Stimulated activated CD8-positive, alpha-beta memory T cell treated with anti-CD3 and anti-CD28 coated beads, Interleukin-15, amount 100 ng/mL, for 1 hour (primary cell): ENCODE measurements at regions not wholly inside any gene's neighbourhood (a gene's known extent, or its start where the extent isn't known, plus 50 kb on each side); places are given as distances from the start of the nearest gene placed in this dataset.
"Not testable (repeated sequence)": the region's sequence is repeated elsewhere in the genome, so short reads cannot be mapped to it uniquely, and the experiment has no call there.

Experiments
- DNase-seq: peaks from one replicate; pipeline ENCODE4 v3.0.0-alpha.2; 2020; ENCODE audit warnings: low read depth

DNA sequence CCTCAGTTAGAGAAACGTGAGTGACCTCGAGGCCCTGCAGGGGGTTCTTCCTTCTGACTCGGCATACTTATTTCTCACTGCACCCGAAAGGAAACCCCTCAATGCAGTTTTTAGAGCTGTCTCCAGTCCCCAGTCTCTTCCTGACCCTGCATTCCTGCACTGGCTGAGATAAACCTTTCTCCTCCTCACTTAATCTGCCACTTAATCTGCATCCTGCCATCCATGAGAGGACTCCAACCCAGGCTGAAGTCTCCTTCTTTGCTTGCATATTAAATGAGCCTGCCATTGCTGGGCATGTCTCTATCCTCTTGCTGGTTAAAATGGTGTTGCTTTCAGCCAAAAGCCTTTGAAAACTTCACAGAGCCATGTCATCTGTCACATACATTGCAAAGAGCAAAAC is 125.6 kb upstream of the GATA6 start:
- DNase-seq: no peak

GRCh38 chr18:22044474-22045220 is 124.7 kb upstream of the GATA6 start:
- no peak for DNase-seq

- no peak for DNase-seq
These were observed 124.0 kb upstream of the GATA6 start for GRCh38 chr18:22045221-22045918.

DNA sequence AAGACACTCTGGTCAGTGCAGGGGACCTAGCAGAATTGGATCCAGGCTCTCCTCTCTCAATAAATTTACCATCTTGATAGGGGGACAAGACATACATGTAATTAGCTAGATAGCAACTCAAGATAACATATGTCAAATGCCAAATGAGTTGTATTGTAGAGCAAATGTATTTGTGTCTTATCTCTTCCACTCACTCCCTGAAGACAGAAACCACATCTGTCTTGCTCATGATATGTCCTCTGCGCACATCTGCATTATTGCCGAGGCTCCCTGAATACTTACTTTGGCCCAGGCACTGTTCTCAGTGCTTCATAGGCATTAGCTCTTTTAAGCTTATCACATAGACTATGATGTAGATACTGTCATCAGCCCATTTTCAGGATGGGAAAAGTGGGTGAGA is 122.9 kb upstream of the GATA6 start:
- no peak for DNase-seq

- DNase-seq: no peak
These were observed 121.9 kb upstream of the GATA6 start for GRCh38 chr18:22047485-22047884.

GRCh38 chr18:22048221-22048620 is 121.2 kb upstream of the GATA6 start:
- DNase-seq: no peak

DNA sequence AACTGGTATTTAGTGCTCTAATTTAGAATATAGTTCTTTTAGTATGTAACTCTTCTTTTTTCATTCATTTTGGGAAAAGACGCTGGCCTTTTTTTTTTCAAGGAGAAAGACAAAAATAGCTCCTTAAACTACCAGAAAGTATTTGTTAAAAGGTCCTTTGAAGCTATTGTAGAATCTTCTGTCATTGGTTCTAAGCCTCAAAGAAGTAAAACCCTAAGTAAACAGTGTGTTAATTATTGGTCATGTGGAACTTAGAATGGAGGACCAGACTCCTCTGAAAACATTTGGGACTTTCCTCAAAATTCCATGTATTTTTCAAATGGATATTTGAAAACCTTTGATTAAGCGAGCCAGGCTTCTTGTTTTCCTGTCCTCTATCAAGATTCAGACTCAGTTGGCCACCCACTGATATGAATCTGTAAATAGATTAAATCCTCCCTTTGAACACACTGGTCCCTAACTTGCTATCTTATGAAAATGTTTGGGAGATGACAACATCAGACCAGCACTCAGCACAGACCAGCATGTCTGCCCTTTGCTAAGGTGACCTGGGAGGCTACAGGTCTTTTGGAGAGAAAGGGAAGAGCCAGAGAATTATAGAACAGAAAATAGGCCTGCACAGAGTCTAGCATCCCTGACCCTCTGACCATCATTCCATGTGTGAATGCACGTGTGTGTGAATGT is 120.3 kb upstream of the GATA6 start:
- no peak for DNase-seq

GRCh38 chr18:22052405-22053105 is 116.8 kb upstream of the GATA6 start:
- no peak for DNase-seq

DNA sequence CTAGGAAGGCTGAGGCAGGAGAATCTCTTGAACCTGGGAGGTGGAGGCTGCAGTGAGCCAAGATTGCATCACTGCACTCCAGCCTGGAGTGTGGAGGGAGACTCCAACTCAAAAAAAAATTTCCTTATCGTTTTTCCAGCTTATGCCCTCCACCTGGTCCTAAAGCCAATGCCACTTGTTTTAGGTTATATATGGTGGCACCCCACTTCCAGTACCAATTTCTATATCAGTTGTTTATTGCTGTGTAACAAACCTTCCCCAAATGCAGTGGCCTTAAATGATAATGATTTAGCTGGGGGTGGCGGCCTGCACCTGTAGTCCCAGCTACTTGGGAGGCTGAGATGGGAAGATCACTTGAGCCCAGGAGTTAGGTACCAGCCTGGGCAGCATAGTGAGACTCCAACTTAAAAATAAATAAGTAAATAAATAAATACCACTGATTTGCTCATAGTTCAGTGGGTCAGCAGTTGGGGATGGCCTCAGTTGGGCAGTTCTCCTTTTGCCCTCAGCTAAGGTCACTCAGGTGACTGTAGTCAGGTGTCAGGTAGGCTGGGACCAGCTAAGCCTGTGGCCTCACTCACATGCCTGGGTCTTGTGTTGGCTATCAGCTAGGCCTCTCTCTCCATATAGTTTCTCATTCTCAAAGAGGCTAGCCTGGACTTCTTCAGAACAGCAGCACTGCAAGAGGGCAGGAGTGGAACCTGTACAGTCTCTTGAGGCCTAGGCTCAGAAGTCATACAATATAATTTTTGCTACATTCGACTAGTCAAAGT is 113.7 kb upstream of the GATA6 start:
- no peak for DNase-seq

GRCh38 chr18:22056950-22057349 is 112.4 kb upstream of the GATA6 start:
- no peak for DNase-seq

- no peak for DNase-seq
These were observed 111.4 kb upstream of the GATA6 start for GRCh38 chr18:22057908-22058527.

DNA sequence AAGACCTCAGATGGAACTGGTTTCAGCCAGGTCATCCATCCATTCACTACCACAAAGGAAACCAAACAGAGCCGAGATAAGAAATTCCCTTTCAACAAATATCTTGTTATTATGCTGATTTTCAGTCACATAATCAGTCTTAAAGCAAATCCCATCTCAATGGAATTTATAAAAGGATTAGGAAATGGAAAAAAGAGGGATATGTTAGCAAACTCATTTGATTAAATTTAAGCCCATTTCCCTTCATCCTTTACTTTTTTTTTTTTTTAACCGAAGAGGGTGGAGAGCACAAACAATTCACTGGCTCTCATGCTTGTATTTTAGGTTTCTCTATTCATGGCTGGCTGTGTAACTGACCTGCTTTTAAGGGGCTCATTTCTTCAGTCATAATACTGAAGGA is 109.0 kb upstream of the GATA6 start:
- no peak for DNase-seq

DNA sequence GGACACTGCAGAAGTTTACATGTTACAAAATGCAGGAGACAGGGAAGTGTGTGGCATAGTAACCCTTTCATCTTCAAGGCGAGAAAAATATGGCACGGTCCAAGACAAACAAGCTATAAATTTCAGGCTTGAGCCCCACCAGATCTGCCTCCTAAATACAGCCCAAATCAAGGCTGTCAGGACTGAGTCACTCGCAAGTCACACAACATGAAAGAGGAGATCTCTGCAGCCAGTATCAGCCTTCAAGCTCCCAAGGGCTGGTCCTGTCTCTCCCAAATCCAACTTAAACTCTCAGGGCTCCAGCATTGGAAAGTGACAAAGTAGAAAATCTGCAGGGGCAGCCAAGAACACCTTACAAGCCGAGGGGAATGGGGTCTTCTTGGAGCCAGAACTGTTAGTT is 106.3 kb upstream of the GATA6 start:
- no peak for DNase-seq

GRCh38 chr18:22063672-22064071 is 105.7 kb upstream of the GATA6 start:
- DNase-seq: no peak

- no peak for DNase-seq
These were observed 104.8 kb upstream of the GATA6 start for GRCh38 chr18:22064581-22064980.

GRCh38 chr18:22065311-22065710 is 104.1 kb upstream of the GATA6 start:
- no peak for DNase-seq

GRCh38 chr18:22066083-22066485 is 103.3 kb upstream of the GATA6 start:
- no peak for DNase-seq

- no peak for DNase-seq
These were observed 102.3 kb upstream of the GATA6 start for GRCh38 chr18:22067109-22067508.

DNA sequence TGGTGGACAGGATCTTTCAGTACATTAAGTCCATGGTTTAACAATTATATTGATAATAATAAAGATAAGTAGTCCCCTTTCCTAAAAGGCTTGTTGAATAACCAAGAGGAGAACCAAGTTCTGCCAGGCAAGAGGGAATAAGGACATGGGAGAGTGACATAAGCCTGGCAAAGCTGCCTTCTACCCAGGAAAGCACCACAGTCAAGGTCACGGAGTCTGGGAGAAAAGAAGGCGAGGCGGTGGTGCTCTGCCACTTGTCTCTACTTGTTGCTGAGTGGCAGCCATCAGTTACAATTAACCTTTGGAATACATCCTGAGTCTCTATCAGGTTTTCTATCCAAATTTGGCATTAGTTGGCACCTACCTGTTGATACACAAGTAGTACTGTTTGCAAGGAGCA is 101.7 kb upstream of the GATA6 start:
- no peak for DNase-seq

DNA sequence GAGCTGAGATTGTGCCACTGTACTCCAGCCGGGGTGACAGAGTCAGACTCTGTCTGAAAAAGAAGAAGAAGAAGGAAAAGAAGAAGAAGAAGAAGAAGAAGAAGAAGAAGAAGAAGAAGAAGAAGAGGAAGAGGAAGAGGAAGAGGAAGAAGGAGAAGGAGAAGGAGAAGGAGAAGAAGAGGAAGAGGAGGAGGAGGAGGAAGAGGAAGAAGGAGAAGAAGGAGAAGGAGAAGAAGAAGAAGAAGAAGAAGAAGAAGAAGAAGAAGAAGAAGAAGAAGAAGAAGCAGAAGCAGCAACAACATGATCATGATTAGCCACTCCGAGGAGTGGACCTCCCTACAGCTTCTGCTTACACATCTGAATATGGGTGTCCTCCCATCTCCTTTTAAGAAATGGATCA is 100.6 kb upstream of the GATA6 start:
- not testable (repeated sequence) for DNase-seq

- DNase-seq: no peak
These were observed 99.5 kb upstream of the GATA6 start for GRCh38 chr18:22069916-22070315.
